ENCODE measurements at regions not wholly inside any gene's neighbourhood (a gene's known extent, or its start where the extent isn't known, plus 50 kb on each side); places are given as distances from the start of the nearest gene placed in this dataset.

DNA sequence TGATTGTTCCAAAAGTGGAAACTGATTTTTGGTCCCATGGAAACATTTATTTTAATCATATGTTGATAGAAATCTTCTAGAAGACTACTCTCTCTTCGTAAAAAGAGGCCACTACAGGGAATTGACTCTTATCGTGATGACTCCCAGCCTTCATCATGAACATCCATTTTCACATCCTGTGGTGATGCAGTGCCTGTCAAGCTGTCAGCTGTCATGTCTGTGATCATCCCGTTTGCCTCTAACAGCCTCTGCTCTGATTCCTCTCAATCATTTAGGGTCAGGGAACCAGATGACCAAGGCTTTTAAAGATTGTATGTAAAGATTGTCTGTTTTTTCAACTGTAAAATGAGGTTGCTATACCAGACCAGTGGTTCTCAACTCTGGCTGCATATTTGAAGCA lies 419.0 kb upstream of the MGAT4C start:
- FAIRE-seq (no peak), DNase-seq (ENCODE audit: low spot score in 2 of 2) (no peak)

DNA sequence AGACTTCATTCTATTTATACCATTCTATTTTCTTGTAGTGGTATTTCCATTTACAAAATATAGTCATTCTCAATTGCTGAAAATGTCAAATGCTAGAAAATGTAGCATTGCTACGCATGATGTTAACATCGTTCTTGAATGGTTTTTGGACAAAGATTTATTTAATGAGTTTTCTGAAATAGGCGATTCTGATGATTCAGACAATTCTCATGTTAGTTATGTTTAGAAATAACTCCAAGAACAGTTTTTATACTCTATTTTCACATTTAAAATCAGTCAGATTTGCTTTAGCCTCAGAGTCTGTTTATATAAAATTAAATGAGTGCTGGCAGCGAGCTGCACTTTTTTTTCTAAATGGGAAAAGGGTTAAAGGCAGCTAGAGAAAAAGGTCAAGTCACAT lies 414.8 kb upstream of the MGAT4C start:
- FAIRE-seq (no peak), DNase-seq (ENCODE audit: low spot score in 2 of 2) (no peak)

DNA sequence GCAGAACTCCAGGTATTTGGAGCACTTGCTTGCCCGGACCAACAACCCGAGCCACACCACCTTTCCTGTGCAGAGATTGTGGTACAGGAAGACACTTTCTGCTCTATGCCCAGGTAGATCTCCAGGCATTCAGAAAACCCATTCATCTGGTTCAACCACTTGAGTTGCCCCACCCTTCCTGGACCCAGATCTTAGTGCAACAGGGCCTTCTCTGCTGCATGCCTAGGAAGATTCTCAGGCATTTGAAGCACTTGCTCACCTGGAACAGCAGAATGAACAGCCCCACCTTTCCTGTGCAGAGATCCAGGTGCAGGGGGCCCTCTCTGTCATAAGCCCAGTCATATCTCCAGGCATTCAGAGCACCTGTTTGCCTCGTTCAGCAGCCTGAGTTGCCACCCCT lies 412.8 kb upstream of the MGAT4C start:
- DNase-seq (ENCODE audit: low spot score in 2 of 2) (no peak), FAIRE-seq (no peak)

DNA sequence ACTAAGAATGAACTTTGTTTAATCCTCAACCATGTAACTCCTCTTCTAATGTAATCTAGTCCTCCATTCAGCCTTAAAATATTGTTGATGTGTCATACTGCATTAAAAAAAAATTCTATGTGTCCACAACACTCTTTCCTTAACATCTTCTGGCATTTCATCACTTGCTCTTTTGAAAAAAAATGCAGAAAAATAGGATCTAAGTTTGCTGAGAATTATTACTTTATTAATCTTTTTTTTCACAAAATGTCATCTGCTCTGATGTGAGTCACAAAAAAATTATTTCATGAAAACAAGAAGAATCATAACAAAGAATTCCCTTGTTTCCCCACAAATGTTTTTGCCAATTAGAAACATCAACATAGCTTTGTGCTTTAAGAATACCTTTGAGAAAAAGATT lies 410.1 kb upstream of the MGAT4C start:
- FAIRE-seq (no peak), DNase-seq (ENCODE audit: low spot score in 2 of 2) (no peak)

- DNase-seq (ENCODE audit: low spot score in 2 of 2) (no peak), FAIRE-seq (no peak)
These were observed 407.5 kb upstream of the MGAT4C start for GRCh38 chr12:86663716-86664115.

GRCh38 chr12:86663173-86663572 lies 407.0 kb upstream of the MGAT4C start:
- FAIRE-seq (no peak), DNase-seq (ENCODE audit: low spot score in 2 of 2) (no peak)

GRCh38 chr12:86662464-86662863 lies 406.3 kb upstream of the MGAT4C start:
- FAIRE-seq = no peak
- no peak for DNase-seq (ENCODE audit: low spot score in 2 of 2)

DNA sequence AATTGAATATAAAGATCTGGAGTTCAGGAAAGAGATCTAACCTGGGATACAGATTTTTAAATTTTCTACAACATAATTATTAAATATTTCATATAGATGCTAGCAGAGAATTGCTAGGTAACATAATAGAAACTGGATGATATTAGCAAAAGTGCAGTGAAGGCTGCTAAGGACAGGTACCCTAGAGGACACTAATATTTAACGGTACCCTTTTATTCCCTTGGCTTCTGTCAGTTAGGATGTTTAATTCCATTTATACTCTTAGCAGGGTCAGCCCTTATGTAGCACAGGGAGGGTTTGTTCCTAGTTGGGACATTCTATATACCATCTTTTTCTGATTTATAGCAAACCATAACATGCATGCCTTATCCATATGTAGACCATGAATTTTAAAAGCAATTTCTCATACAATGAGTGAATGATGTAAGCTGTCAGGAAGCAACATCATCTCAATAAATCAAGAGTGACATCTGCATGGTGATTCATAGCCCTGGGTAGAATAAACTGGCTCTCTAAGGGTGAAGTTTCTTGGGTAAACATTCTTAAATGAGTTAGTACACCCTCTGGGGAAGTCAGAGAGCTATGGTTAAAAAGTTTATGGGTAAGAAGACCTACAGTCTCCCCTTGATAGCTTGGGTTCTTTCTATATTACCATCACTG lies 404.4 kb upstream of the MGAT4C start:
- DNase-seq (ENCODE audit: low spot score in 2 of 2) = no peak
- FAIRE-seq = no peak

DNA sequence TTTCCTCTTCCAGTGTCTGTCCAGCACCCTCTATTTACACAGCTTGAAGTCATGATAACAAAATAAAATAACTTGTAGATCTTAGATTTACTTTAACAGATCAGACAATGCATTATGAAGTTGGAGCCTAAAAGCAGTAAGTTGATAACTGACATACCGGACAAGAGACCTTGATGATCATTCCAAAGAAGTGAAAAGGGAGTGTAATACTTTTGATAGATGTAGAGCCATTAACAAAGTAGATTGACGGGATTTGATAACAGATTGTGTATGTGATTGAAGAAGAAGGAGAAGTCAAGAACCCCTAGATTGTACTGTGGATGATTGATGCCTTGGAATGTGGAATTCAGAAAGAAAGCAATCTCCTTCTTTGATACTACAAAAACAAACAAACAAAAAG lies 403.8 kb upstream of the MGAT4C start:
- no peak for DNase-seq (ENCODE audit: low spot score in 2 of 2)
- FAIRE-seq = no peak

GRCh38 chr12:86658303-86658702 lies 402.1 kb upstream of the MGAT4C start:
- FAIRE-seq = no peak
- no peak for DNase-seq (ENCODE audit: low spot score in 2 of 2)

DNA sequence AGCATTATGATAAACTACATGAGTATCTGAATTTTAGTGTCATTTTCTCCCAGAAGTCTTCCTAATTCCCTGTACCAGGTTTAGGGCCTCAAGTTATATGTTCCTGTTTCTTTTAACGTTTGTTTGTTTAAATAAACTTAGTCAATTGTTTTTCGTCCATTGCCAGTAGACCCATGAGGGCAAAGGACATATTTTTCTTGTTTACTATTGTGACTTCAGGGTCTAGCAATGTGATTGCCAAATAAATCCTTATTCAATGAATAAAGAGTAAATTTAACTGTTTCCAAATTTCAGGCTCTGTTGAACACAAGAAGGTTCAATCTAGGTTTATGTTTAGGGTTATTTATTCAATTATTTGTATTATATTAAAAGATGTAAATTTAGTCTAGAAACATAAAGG lies 391.6 kb upstream of the MGAT4C start:
- DNase-seq (ENCODE audit: low spot score in 2 of 2) (no peak), FAIRE-seq (no peak)

GRCh38 chr12:86634456-86635410 lies 378.5 kb upstream of the MGAT4C start:
- FAIRE-seq (no peak), DNase-seq (ENCODE audit: low spot score in 2 of 2) (no peak)

GRCh38 chr12:86627001-86627400 lies 370.8 kb upstream of the MGAT4C start:
- no peak for DNase-seq (ENCODE audit: low spot score in 2 of 2)

GRCh38 chr12:86623267-86623666 lies 367.1 kb upstream of the MGAT4C start:
- FAIRE-seq = no peak

More at GRCh38 chr12:86627001-86627400, 370.8 kb upstream of the MGAT4C start:
- no peak for FAIRE-seq

GRCh38 chr12:86621957-86622356 lies 365.8 kb upstream of the MGAT4C start:
- DNase-seq (ENCODE audit: low spot score in 2 of 2) (no peak), FAIRE-seq (no peak)

More at GRCh38 chr12:86623267-86623666, 367.1 kb upstream of the MGAT4C start:
- no peak for DNase-seq (ENCODE audit: low spot score in 2 of 2)

DNA sequence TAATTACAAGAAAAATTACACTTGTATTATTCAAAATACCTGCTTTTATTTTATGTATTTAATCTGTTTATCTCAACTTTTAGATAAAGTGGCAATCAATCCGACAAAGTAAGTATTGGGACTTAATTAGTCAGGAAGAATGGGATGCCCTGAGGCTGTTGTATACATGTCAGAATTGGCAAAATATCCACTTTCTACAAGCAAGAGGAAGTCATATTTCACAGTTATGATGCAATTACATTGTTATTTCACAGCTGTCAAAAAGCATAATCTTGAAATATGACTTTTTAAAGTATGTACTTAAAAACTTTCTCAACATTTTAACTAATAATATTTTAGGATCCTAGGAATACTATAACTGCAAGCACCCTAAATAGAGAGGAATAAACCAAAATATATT lies 357.1 kb upstream of the MGAT4C start:
- FAIRE-seq = no peak
- DNase-seq (ENCODE audit: low spot score in 2 of 2) = no peak

DNA sequence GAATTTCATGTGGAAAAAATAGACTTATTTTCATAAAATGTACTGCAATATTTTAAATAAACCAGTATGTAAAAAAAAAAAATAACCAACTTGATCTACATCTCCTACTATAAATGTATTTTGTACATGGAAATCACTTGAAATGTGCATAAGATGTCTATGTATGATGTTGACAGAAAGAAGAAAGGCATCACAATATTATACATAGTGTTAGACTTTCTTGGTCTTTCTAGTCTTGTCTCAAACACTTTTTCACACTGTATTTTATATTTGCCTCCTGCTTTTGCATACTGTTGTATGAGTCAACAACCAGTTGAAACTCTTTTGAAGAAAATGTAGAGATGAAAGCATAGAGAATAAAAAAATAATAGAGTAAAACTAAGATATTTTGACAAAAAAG lies 352.4 kb upstream of the MGAT4C start:
- no peak for FAIRE-seq

DNA sequence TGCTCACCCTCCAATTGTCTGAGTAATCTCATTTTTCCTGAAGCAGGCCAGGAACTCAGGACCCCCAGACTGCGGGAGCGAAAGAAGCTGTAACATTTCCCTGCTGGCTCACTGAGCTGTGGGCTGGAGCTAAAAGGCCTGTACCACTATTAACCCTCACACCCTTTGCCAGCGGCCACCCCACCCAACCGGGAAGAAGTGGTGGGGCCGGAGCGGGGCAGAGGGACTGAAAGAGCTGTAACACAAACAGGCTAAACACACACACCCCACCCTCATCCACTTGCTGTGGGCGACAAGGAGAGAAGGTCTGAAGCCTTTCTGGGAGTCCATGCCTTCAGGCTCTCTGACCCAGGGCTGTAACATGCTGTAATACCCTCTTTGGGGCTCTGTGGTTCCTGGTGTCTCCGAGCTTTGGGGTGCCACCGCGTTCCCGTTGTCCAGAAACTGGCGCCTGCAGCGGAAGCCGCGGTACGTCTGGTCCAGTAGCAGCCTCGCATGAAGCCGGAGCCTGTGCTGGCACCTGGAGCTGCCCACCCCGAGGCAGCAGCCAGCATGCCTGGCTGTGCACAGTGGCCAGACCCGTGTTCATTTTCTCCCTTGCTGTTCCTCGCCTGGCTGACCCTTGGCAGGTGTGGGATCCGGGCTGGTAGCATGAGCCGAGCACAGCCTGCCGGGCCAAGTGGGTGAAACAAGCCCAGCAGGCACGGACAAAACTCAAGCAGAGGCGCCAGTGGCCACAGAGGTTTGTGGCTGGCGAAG lies 345.5 kb upstream of the MGAT4C start:
- FAIRE-seq = no peak
- DNase-seq (ENCODE audit: low spot score in 2 of 2) = no peak

More for the DNA sequence above, 352.4 kb upstream of the MGAT4C start:
- DNase-seq (ENCODE audit: low spot score in 2 of 2) = no peak

DNA sequence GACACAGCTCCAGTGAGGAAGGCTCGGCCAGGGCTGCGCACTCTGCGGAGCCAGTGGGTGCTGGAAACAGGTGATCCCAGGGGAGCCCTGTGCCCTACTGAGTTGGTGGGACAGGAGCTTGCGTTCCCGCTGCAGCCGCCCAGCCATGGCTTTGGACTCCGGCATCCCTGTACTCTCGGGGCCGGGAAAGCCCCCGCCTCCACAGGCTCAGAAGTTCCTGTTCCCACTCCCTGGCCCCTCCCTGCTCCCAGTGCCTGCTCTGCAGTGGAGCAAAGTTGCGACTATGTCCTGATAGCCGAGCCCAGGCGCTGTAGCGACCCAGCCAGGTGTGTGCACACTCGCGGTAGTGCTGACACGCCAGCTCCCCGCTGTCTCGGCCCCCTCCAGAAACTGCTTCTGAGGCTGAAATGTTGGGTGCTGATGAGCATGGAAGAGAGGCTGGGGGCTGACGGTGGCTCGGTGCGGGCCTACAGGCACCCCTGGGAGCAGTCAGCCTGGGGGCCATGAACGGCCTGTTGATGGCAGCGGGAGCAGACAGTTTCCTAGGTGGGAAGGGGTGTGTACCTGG lies 344.6 kb upstream of the MGAT4C start:
- FAIRE-seq = no peak
- DNase-seq (ENCODE audit: low spot score in 2 of 2) = no peak

DNA sequence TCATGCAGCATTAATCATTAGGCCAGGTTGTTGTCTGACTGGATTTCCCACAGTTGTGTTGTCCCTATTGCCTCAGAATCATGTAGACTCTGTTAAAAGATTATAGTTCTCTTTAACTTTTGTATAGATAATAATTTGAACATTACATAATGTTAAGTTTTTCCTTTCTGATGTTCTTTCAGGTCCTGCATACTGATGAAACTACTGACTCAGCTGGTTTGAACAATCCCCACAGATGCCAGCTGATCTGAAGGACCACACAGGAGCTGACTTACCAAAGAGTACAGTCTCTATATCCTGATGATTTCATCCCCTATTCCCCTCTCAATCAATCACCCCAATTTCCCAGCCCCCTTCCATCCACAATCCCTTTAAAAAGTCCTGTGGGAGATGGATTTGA lies 341.2 kb upstream of the MGAT4C start:
- DNase-seq (ENCODE audit: low spot score in 2 of 2) (no peak), FAIRE-seq (no peak)

DNA sequence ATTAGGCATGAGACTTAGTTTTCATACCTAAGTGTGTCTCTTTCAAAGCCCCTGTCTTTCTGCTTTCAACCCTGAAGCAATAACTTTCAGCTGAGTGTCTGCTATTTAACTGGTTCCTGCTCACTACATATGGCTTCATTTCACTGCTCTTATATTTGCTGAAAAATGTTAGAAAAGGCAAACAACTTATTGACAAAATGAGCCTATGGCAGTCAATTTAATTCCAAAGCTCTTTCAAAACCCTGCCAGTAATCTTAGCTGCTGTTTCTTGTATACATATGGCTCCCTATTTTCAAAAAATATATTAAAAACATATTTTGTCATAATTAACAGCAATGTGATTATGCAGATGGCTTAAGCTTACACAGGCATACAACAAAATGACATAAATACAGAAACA lies 334.1 kb upstream of the MGAT4C start:
- DNase-seq (ENCODE audit: low spot score in 2 of 2) = no peak
- FAIRE-seq = no peak
